ENCODE measurements at regions not wholly inside any gene's neighbourhood (a gene's known extent, or its start where the extent isn't known, plus 50 kb on each side); places are given as distances from the start of the nearest gene placed in this dataset.

DNA sequence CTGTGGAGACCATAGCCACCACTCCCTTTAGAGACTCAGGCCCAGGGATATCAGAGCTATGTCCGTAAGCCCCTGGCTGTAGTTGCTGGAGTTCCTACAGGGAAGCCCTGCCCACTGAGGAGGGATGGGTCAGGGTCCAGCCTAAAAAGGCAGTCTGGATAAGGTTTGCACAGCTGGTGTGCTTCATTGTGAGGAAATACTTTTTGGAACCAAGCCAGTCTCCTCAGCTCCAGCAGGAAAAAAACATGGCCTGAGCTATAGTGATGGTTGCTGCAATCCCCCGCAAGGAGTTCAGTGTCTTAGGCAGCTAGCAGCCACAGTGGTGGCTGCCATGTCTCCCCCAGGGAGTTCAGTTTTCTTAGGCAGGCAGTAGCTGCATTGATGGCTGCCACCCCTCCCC, 52.6 kb upstream of the CYP2C8 start:
- DNase-seq (no peak), ATAC-seq (ENCODE audit: low read depth) (no peak)
- POLR2A ChIA-PET = no interaction called here
- Histone ChIP-seq H4K20me1 (ENCODE audit: control insufficient read depth, insufficient read depth, low read length, poor library complexity, severe bottlenecking) (no peaks in the 10 kb centered on the region), H3K4me1 (ENCODE audit: control insufficient read depth in 2 of 2, insufficient read depth in 2 of 2, low read length in 2 of 2) (no peaks in the 10 kb centered on the region), H3K36me3 (replicated peaks in 1 of 2; ENCODE audit: control extremely low read depth in 1 of 2, control insufficient read depth in 1 of 2, extremely low read depth in 1 of 2, insufficient read depth in 2 of 2, low read length in 1 of 2) (no peaks in the 10 kb centered on the region), H3K9ac (ENCODE audit: low read length) (no peak overlapping the region), H3K27ac (ENCODE audit: low read length in 2 of 2) (no peak overlapping the region), H3K4me2 (replicated peaks; ENCODE audit: low read depth, low read length, poor library complexity, severe bottlenecking) (no peak overlapping the region), H3K4me3 (ENCODE audit: control extremely low read depth in 1 of 5, extremely low read depth in 1 of 5, insufficient read depth in 1 of 5, low read depth in 2 of 5, low read length in 4 of 5) (no peak overlapping the region), H3K9me3 (ENCODE audit: control extremely low read depth in 1 of 3, control insufficient read depth in 2 of 3, insufficient read depth in 1 of 3, low read length in 2 of 3) (peaks cover 2 to 10% (median 8%) of the 10 kb centered on the region in 3 donors), H2AFZ (ENCODE audit: insufficient read depth, low read depth, low read length, poor library complexity, severe bottlenecking) (no peak overlapping the region), H3K79me2 (ENCODE audit: control insufficient read depth, insufficient read depth, low read length) (no peaks in the 10 kb centered on the region), H3K27me3 (replicated peaks in 1 of 4; ENCODE audit: control extremely low read depth in 1 of 4, control insufficient read depth in 3 of 4, insufficient read depth in 4 of 4, low read length in 3 of 4) (peaks cover 0 to 11% (median 2%) of the 10 kb centered on the region in 4 experiments)
- intact Hi-C loops (cut with micrococcal nuclease) = no loop called here
- H3K4me3 Mint-ChIP-seq = no peak overlapping the region
- no peak overlapping the region for H3K27ac Mint-ChIP-seq
- no peaks in the 10 kb centered on the region for H3K4me1 Mint-ChIP-seq
- TF ChIP-seq EZH2 (IDR thresholded peaks at IDR 0.05; ENCODE audit: borderline replicate concordance, insufficient read depth, low read depth, low read length, poor library complexity, severe bottlenecking) (no peak), CTCF (IDR thresholded peaks at IDR 0.05) (no peak)
- WGBS (ENCODE audit: insufficient coverage) = 96% methylated on average over 2 of the region's 2 CpGs
- CTCF ChIA-PET = no interaction called here
- peaks cover 45% of the 10 kb centered on the region for H3K27me3 Mint-ChIP-seq
- H3K9me3 Mint-ChIP-seq (ENCODE audit: insufficient read depth) = peaks cover 13% of the 10 kb centered on the region
